ENCODE measurements at regions not wholly inside any gene's neighbourhood (a gene's known extent, or its start where the extent isn't known, plus 50 kb on each side); places are given as distances from the start of the nearest gene placed in this dataset.

DNA sequence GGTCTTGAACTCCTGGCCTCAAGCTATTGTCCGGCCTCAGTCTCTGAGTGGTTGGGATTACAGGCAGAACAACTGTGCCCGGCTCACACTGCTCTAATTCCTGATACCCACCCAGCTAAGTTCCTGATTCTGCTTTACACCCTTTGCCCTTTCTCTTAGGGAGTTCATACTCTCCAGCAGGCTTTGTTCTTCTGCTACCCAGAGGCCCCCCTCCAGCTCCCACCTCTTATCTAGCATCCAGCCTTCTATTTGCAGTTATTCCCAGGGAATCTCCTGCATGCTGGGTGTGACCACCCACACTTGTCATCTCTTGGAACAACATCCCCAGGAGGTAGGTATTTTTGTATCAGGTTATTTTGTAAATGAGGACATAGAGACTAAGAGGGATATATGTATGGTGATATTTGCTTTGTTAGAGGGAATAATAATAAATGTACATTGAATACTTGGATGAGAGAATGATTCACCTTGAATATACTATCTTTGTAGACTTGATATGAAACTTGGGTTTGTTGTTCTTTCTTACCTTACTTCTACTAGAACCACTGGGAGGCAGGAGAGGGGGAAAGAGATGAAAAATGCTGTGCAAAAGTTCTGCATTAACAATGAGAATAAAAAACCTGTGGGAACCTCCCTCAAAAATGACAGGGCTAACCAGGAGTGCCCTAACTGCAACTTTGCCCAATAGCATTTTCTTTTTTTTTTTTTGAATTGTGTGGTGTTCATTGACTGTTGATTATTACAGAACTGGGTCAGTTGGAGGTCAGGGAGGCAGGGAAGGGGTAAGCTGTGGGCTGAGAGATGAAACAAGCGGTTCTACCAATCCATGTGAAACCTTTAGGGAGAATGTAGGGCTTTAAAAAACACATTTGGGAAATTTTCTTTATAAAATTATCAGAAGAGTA lies 157.4 kb downstream of the SPRY1 start:
- no peak overlapping the region for H3K27ac ChIP-seq (ENCODE audit: low read depth, low read length)
- H3K9me3 ChIP-seq (ENCODE audit: control insufficient read depth in 3 of 3, low read length in 3 of 3): no peaks in the 10 kb centered on the region

DNA sequence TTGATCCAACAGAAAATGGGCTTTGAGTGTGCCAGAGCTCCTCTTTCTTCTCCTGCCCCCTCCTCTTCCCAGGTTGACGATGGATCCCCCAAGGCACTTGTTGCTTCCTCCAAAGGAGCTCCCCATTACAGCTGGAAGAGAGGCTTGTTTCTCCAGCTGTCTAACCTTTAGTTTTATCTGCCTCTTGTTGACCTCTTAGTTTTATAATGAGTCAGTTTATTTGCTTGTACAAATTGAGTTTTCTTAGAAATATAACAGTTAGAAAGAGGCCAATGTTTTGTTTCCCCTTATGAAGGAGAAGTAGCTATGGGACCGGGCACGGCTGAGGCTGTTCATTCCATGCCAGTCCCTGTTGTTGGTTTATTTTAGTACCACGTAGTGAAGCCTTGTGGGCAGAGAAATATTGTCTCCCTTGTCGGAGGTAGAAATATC lies 158.2 kb downstream of the SPRY1 start:
- Histone ChIP-seq H3K9me3 (ENCODE audit: control insufficient read depth in 3 of 3, low read length in 3 of 3) (no peaks in the 10 kb centered on the region), H3K4me3 (ENCODE audit: low read length in 3 of 3) (peak overlapping the region; percentile 10 to 25 (median 20)), H3K9ac (ENCODE audit: low read depth in 1 of 3, low read length in 3 of 3) (peak overlapping the region; percentile 5 to 46 (median 25)), H3K27ac (ENCODE audit: low read depth, low read length) (peak overlapping the region; percentile 78), H3K27me3 (ENCODE audit: control insufficient read depth in 3 of 3, insufficient read depth in 3 of 3, low read length in 3 of 3) (no peaks in the 10 kb centered on the region), H3K36me3 (ENCODE audit: control insufficient read depth in 3 of 3, insufficient read depth in 3 of 3, low read length in 3 of 3) (no peaks in the 10 kb centered on the region), H3K4me1 (ENCODE audit: control insufficient read depth in 3 of 3, insufficient read depth in 3 of 3, low read length in 3 of 3) (peaks cover 7 to 19% (median 15%) of the 10 kb centered on the region in 3 donors)

More for the DNA sequence above, 157.4 kb downstream of the SPRY1 start:
- H3K4me1 ChIP-seq (ENCODE audit: control insufficient read depth in 3 of 3, insufficient read depth in 3 of 3, low read length in 3 of 3): peaks cover 7 to 19% (median 15%) of the 10 kb centered on the region in 3 donors
- no peak overlapping the region for H3K9ac ChIP-seq (ENCODE audit: low read depth in 1 of 3, low read length in 3 of 3)
- no peaks in the 10 kb centered on the region for H3K27me3 ChIP-seq (ENCODE audit: control insufficient read depth in 3 of 3, insufficient read depth in 3 of 3, low read length in 3 of 3)
- no peaks in the 10 kb centered on the region for H3K36me3 ChIP-seq (ENCODE audit: control insufficient read depth in 3 of 3, insufficient read depth in 3 of 3, low read length in 3 of 3)
- H3K4me3 ChIP-seq (ENCODE audit: low read length in 3 of 3): no peak overlapping the region

DNA sequence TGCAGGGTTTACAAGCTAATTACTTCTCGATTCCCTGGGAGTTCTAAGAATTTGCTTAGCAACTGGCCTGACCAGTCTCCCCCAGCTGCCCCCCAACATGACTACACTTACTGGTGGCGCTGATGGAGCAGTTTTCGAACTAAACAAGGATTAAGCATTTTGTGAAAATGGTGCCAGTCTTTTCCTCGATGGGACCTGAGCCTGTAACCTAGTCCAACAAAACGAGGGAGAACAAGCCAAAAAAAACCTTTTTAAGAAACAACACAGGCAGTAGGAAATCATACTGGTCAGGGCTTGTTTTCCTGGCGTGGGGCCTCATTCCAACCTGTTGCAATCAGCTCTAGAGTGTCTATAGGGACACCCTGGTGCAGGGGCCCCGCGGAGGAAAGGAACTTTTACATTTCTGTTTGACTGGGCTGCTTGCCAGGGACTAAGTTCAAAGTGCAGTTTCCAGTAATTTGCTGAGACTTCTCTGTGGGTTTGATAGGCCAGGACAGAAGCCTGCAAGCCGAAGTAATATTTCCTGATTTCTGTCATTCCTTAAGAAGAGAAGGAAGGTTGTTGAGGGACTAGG lies 158.7 kb downstream of the SPRY1 start:
- peak overlapping the region; percentile 5 to 46 (median 25) for H3K9ac ChIP-seq (ENCODE audit: low read depth in 1 of 3, low read length in 3 of 3)

DNA sequence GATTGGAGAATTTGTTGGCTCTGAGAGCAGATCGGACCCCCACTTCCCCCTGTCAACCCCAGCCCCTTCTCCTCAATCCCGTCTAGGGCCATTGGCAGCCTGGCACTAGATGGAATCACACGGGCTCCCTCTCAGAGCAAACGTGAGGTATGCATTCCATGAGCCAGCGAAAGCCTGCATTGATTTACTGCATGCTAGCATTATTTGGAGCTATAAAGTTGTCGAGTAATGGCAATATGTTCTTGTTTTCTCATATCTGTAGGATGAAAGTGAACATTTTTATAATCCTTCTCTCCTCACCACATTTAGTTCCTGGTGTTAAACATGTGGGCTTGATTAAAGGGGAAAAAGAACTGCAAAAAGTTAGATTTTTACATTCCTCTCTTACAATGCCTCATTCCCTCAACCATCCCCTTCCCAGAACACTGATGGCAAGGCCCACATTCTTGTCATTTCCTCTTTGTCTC lies 159.2 kb downstream of the SPRY1 start:
- H3K4me1 ChIP-seq (ENCODE audit: control insufficient read depth in 3 of 3, insufficient read depth in 3 of 3, low read length in 3 of 3): peaks cover 7 to 19% (median 15%) of the 10 kb centered on the region in 3 donors
- H3K9me3 ChIP-seq (ENCODE audit: control insufficient read depth in 3 of 3, low read length in 3 of 3): no peaks in the 10 kb centered on the region
- H3K36me3 ChIP-seq (ENCODE audit: control insufficient read depth in 3 of 3, insufficient read depth in 3 of 3, low read length in 3 of 3): no peaks in the 10 kb centered on the region
- peak overlapping the region; percentile 78 for H3K27ac ChIP-seq (ENCODE audit: low read depth, low read length)
- H3K9ac ChIP-seq (ENCODE audit: low read depth in 1 of 3, low read length in 3 of 3): peak overlapping the region in 1 of 3 donors; percentile 5
- H3K4me3 ChIP-seq (ENCODE audit: low read length in 3 of 3): no peak overlapping the region
- H3K27me3 ChIP-seq (ENCODE audit: control insufficient read depth in 3 of 3, insufficient read depth in 3 of 3, low read length in 3 of 3): no peaks in the 10 kb centered on the region

More for the DNA sequence above, 158.7 kb downstream of the SPRY1 start:
- Histone ChIP-seq H3K4me1 (ENCODE audit: control insufficient read depth in 3 of 3, insufficient read depth in 3 of 3, low read length in 3 of 3) (peaks cover 7 to 19% (median 15%) of the 10 kb centered on the region in 3 donors), H3K36me3 (ENCODE audit: control insufficient read depth in 3 of 3, insufficient read depth in 3 of 3, low read length in 3 of 3) (no peaks in the 10 kb centered on the region), H3K27me3 (ENCODE audit: control insufficient read depth in 3 of 3, insufficient read depth in 3 of 3, low read length in 3 of 3) (no peaks in the 10 kb centered on the region), H3K27ac (ENCODE audit: low read depth, low read length) (peak overlapping the region; percentile 78), H3K9me3 (ENCODE audit: control insufficient read depth in 3 of 3, low read length in 3 of 3) (no peaks in the 10 kb centered on the region), H3K4me3 (ENCODE audit: low read length in 3 of 3) (peak overlapping the region; percentile 10 to 25 (median 20))

- no peaks in the 10 kb centered on the region for H3K9me3 ChIP-seq (ENCODE audit: control insufficient read depth in 3 of 3, low read length in 3 of 3)
- H3K9ac ChIP-seq (ENCODE audit: low read depth in 1 of 3, low read length in 3 of 3): no peak overlapping the region
- no peaks in the 10 kb centered on the region for H3K36me3 ChIP-seq (ENCODE audit: control insufficient read depth in 3 of 3, insufficient read depth in 3 of 3, low read length in 3 of 3)
- H3K4me1 ChIP-seq (ENCODE audit: control insufficient read depth in 3 of 3, insufficient read depth in 3 of 3, low read length in 3 of 3): peaks cover 7 to 19% (median 15%) of the 10 kb centered on the region in 3 donors
- no peaks in the 10 kb centered on the region for H3K27me3 ChIP-seq (ENCODE audit: control insufficient read depth in 3 of 3, insufficient read depth in 3 of 3, low read length in 3 of 3)
- H3K27ac ChIP-seq (ENCODE audit: low read depth, low read length): no peak overlapping the region
- H3K4me3 ChIP-seq (ENCODE audit: low read length in 3 of 3): no peak overlapping the region
Measured at GRCh38 chr4:123556526-123556925, 159.9 kb downstream of the SPRY1 start.

DNA sequence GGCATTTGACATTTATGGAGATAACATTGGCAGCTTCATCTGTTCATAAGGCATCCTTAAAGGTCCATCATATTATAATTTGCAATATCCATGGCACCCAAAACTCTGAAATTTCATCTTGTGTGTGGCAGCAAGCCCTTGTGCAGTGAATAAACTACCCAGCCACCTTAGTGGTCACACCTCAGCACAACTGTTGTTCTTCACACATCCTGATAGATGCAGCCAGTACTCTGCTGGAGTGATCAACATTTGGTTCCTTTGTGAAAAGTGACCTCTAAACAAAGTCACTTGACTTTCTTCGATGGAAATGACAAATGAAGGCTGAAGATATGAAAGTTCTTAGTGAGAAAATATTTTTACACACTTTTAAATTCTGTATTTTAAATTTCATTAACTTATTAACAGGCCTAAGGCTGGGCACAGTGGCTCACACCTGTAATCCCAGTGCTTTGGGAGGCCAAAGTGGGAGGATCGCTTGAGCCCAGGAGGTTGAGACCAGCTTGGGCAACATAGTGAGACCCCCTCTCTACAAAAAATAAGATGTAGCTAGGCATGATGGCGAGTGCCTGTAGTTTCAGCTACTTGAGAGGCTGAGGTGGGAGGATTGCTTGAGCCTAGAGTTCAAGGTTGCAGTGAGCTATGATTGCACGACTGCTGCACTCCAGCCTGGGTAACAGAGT lies 161.4 kb downstream of the SPRY1 start:
- Histone ChIP-seq H3K36me3 (ENCODE audit: control insufficient read depth in 3 of 3, insufficient read depth in 3 of 3, low read length in 3 of 3) (no peaks in the 10 kb centered on the region), H3K27me3 (ENCODE audit: control insufficient read depth in 3 of 3, insufficient read depth in 3 of 3, low read length in 3 of 3) (no peaks in the 10 kb centered on the region), H3K4me3 (ENCODE audit: low read length in 3 of 3) (no peak overlapping the region), H3K27ac (ENCODE audit: low read depth, low read length) (no peak overlapping the region), H3K4me1 (ENCODE audit: control insufficient read depth in 3 of 3, insufficient read depth in 3 of 3, low read length in 3 of 3) (peaks cover 7 to 19% (median 15%) of the 10 kb centered on the region in 3 donors), H3K9ac (ENCODE audit: low read depth in 1 of 3, low read length in 3 of 3) (no peak overlapping the region), H3K9me3 (ENCODE audit: control insufficient read depth in 3 of 3, low read length in 3 of 3) (no peaks in the 10 kb centered on the region)

DNA sequence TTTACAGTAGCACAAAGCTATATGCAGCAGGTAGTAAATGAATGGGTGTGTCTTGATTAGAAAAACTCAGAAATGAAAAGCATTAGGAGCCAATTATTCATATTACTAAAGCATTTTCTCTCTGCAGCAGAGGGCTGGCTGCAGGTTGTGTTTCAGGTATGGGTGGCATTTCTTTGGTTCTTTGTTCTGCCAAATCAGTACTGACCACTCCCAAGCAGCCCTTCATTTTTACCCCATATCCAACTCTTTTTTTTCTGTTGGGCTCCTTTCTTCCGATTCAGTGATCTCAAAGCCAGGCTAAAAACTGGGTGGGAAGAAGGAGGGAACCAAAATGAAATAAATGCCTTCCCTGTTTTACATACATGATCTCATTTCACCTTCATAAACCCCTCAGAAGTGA lies 162.3 kb downstream of the SPRY1 start:
- H3K27ac ChIP-seq (ENCODE audit: low read depth, low read length): no peak overlapping the region
- H3K27me3 ChIP-seq (ENCODE audit: control insufficient read depth in 3 of 3, insufficient read depth in 3 of 3, low read length in 3 of 3): no peaks in the 10 kb centered on the region
- H3K9me3 ChIP-seq (ENCODE audit: control insufficient read depth in 3 of 3, low read length in 3 of 3): no peaks in the 10 kb centered on the region

GRCh38 chr4:123559955-123560871 lies 163.6 kb downstream of the SPRY1 start:
- H3K9ac ChIP-seq (ENCODE audit: low read depth in 1 of 3, low read length in 3 of 3): no peak overlapping the region
- H3K27ac ChIP-seq (ENCODE audit: low read depth, low read length): no peak overlapping the region
- no peaks in the 10 kb centered on the region for H3K27me3 ChIP-seq (ENCODE audit: control insufficient read depth in 3 of 3, insufficient read depth in 3 of 3, low read length in 3 of 3)

More for the DNA sequence above, 162.3 kb downstream of the SPRY1 start:
- Histone ChIP-seq H3K4me3 (ENCODE audit: low read length in 3 of 3) (no peak overlapping the region), H3K36me3 (ENCODE audit: control insufficient read depth in 3 of 3, insufficient read depth in 3 of 3, low read length in 3 of 3) (no peaks in the 10 kb centered on the region), H3K9ac (ENCODE audit: low read depth in 1 of 3, low read length in 3 of 3) (no peak overlapping the region), H3K4me1 (ENCODE audit: control insufficient read depth in 3 of 3, insufficient read depth in 3 of 3, low read length in 3 of 3) (peaks cover 7 to 19% (median 15%) of the 10 kb centered on the region in 3 donors)

GRCh38 chr4:123561525-123561924 lies 164.9 kb downstream of the SPRY1 start:
- Histone ChIP-seq H3K4me1 (ENCODE audit: control insufficient read depth in 3 of 3, insufficient read depth in 3 of 3, low read length in 3 of 3) (peaks cover 0 to 6% (median 1%) of the 10 kb centered on the region in 3 donors), H3K27ac (ENCODE audit: low read depth, low read length) (no peak overlapping the region), H3K36me3 (ENCODE audit: control insufficient read depth in 3 of 3, insufficient read depth in 3 of 3, low read length in 3 of 3) (no peaks in the 10 kb centered on the region), H3K27me3 (ENCODE audit: control insufficient read depth in 3 of 3, insufficient read depth in 3 of 3, low read length in 3 of 3) (no peaks in the 10 kb centered on the region), H3K9me3 (ENCODE audit: control insufficient read depth in 3 of 3, low read length in 3 of 3) (no peaks in the 10 kb centered on the region), H3K9ac (ENCODE audit: low read depth in 1 of 3, low read length in 3 of 3) (no peak overlapping the region), H3K4me3 (ENCODE audit: low read length in 3 of 3) (no peak overlapping the region)

More at GRCh38 chr4:123559955-123560871, 163.6 kb downstream of the SPRY1 start:
- no peaks in the 10 kb centered on the region for H3K36me3 ChIP-seq (ENCODE audit: control insufficient read depth in 3 of 3, insufficient read depth in 3 of 3, low read length in 3 of 3)
- no peaks in the 10 kb centered on the region for H3K9me3 ChIP-seq (ENCODE audit: control insufficient read depth in 3 of 3, low read length in 3 of 3)
- H3K4me3 ChIP-seq (ENCODE audit: low read length in 3 of 3): no peak overlapping the region
- peaks cover 6 to 18% (median 9%) of the 10 kb centered on the region in 3 donors for H3K4me1 ChIP-seq (ENCODE audit: control insufficient read depth in 3 of 3, insufficient read depth in 3 of 3, low read length in 3 of 3)

All from skeletal muscle tissue (tissue), 3 donors.